Prostate gland (tissue), 2 donors: ENCODE measurements at regions not wholly inside any gene's neighbourhood (a gene's known extent, or its start where the extent isn't known, plus 50 kb on each side); places are given as distances from the start of the nearest gene placed in this dataset.

ENCODE experiments used
- DNase-seq: peaks from one replicate; pipeline ENCODE4 v3.0.0-alpha.2; 2019; ENCODE audit warnings: low spot score
- H3K27ac ChIP-seq, 2 donors: fragments of 200-600 bp; sonication (generic); 2 replicates each; pipeline ENCODE4 v1.5.1; 2017 to 2019
- H3K27me3 ChIP-seq: fragments of 200-600 bp; sonication (generic); replicated peaks from 2 replicates; pipeline ENCODE4 v1.5.1; 2019; ENCODE audit not compliant: insufficient read depth
- H3K36me3 ChIP-seq, 2 donors: fragments of 200-600 bp; sonication (generic); 1 replicate in 1 of 2; 2 replicates in 1 of 2; pipeline versions ENCODE4 v1.5.1 to v1.8.1; 2017 to 2019
- H3K4me1 ChIP-seq: fragments of 200-600 bp; sonication (generic); replicated peaks from 2 replicates; pipeline ENCODE4 v1.5.1; 2019
- H3K4me3 ChIP-seq, 2 donors: fragments of 200-600 bp; sonication (generic); 2 replicates each; pipeline ENCODE4 v1.5.1; 2017 to 2019
- H3K9me3 ChIP-seq: fragments of 200-600 bp; sonication (generic); 2 replicates; pipeline ENCODE4 v1.5.1; 2017
- CTCF ChIP-seq, 4 experiments: fragments of 200-600 bp in 2 of 4; fragments of 450-650 bp in 2 of 4; sonication (generic) in 2 of 4; IDR thresholded peaks; 1 replicate in 3 of 4; 2 replicates in 1 of 4; pipeline ENCODE4 v1.5.1; 2016 to 2019; ENCODE audit warnings: antibody characterized with exemption in 4 of 4, mild to moderate bottlenecking in 2 of 4, moderate library complexity in 2 of 4
- POLR2A ChIP-seq: fragments of 450-650 bp; IDR thresholded peaks from one replicate; pipeline ENCODE4 v1.6.1; 2016; ENCODE audit warnings: antibody characterized with exemption, mild to moderate bottlenecking
- POLR2AphosphoS5 ChIP-seq: sonication (generic); formaldehyde crosslinking; IDR thresholded peaks from one replicate; pipeline ENCODE4 v1.6.1; 2017; ENCODE audit warnings: antibody characterized with exemption
- WGBS: methylation state at CpG from one replicate; pipeline ENCODE4 v1.1.5; 2018; 5-methylcytosine and 5-hydroxymethylcytosine counted together
- intact Hi-C: fragments of 100-400 bp; cut with DNase I; formaldehyde crosslinking; loops from one replicate; pipeline ENCODE4 v1.14.2; 2022

- WGBS = 45% methylated on average over 2 of the region's 2 CpGs
- Histone ChIP-seq H3K36me3 (no peaks in the 10 kb centered on the region), H3K9me3 (no peaks in the 10 kb centered on the region), H3K27ac (no peak overlapping the region), H3K27me3 (no peaks in the 10 kb centered on the region), H3K4me1 (no peaks in the 10 kb centered on the region), H3K4me3 (no peak overlapping the region)
- intact Hi-C loops = no loop called here
- no peak for DNase-seq
- TF ChIP-seq POLR2A (no peak), POLR2AphosphoS5 (no peak), CTCF (IDR thresholded peaks at IDR 0.05) (no peak)
These were observed 370.9 kb upstream of the KITLG start for GRCh38 chr12:88951177-88951576.

GRCh38 chr12:88947486-88948043, 367.3 kb upstream of the KITLG start:
- no peaks in the 10 kb centered on the region for H3K4me1 ChIP-seq
- no peaks in the 10 kb centered on the region for H3K9me3 ChIP-seq
- 13% methylated on average over 3 of the region's 3 CpGs for WGBS
- intact Hi-C loops = no loop called here
- no peak for DNase-seq
- H3K27ac ChIP-seq = no peak overlapping the region
- no peaks in the 10 kb centered on the region for H3K27me3 ChIP-seq
- no peak for TF ChIP-seq POLR2AphosphoS5
- TF ChIP-seq POLR2A = no peak
- no peak for TF ChIP-seq CTCF (IDR thresholded peaks at IDR 0.05)
- no peaks in the 10 kb centered on the region for H3K36me3 ChIP-seq
- H3K4me3 ChIP-seq = no peak overlapping the region

GRCh38 chr12:88946372-88946997, 366.2 kb upstream of the KITLG start:
- Histone ChIP-seq H3K9me3 (no peaks in the 10 kb centered on the region), H3K4me3 (no peak overlapping the region), H3K27me3 (no peaks in the 10 kb centered on the region), H3K4me1 (no peaks in the 10 kb centered on the region), H3K27ac (no peak overlapping the region), H3K36me3 (no peaks in the 10 kb centered on the region)
- no peak for DNase-seq
- no peak for TF ChIP-seq POLR2AphosphoS5
- 64% methylated on average over 5 of the region's 5 CpGs for WGBS
- intact Hi-C loops = no loop called here

GRCh38 chr12:88945051-88945732, 364.9 kb upstream of the KITLG start:
- 78% methylated on average over 3 of the region's 3 CpGs for WGBS
- no peak overlapping the region for H3K27ac ChIP-seq
- H3K9me3 ChIP-seq = no peaks in the 10 kb centered on the region
- TF ChIP-seq POLR2A (no peak), POLR2AphosphoS5 (no peak), CTCF (IDR thresholded peaks at IDR 0.05) (no peak)
- H3K27me3 ChIP-seq = no peaks in the 10 kb centered on the region
- intact Hi-C loops = no loop called here
- DNase-seq = no peak
- H3K4me1 ChIP-seq = no peaks in the 10 kb centered on the region
- no peaks in the 10 kb centered on the region for H3K36me3 ChIP-seq
- no peak overlapping the region for H3K4me3 ChIP-seq

- Histone ChIP-seq H3K36me3 (no peaks in the 10 kb centered on the region), H3K27ac (no peak overlapping the region), H3K27me3 (no peaks in the 10 kb centered on the region), H3K4me1 (no peaks in the 10 kb centered on the region), H3K9me3 (no peaks in the 10 kb centered on the region), H3K4me3 (no peak overlapping the region)
- DNase-seq = no peak
- no peak for TF ChIP-seq POLR2A
- TF ChIP-seq CTCF (IDR thresholded peaks at IDR 0.05) = no peak
- TF ChIP-seq POLR2AphosphoS5 = no peak
- WGBS = 61% methylated on average over 3 of the region's 3 CpGs
- intact Hi-C loops = no loop called here
These were observed 364.1 kb upstream of the KITLG start for GRCh38 chr12:88944397-88944796.
